Globus pallidus (tissue), 1 donor: ENCODE measurements at regions not wholly inside any gene's neighbourhood (a gene's known extent, or its start where the extent isn't known, plus 50 kb on each side); places are given as distances from the start of the nearest gene placed in this dataset.
A peak's percentile ranks its signal among the peaks of the same experiment; 100 is the strongest.

Experiments used
- DNase-seq: peaks from one replicate; pipeline ENCODE4 v3.0.0-alpha.2; 2015; ENCODE audit warnings: low spot score

- DNase-seq: no peak
Measured at GRCh38 chr3:159169828-159170227, 368.0 kb downstream of the MFSD1 start.

- no peak for DNase-seq
Measured at GRCh38 chr3:159170436-159171003, 368.7 kb downstream of the MFSD1 start.

GRCh38 chr3:159171333-159171732 lies 369.5 kb downstream of the MFSD1 start:
- DNase-seq: no peak

- no peak for DNase-seq
Measured at GRCh38 chr3:159172473-159172872, 370.6 kb downstream of the MFSD1 start.

DNA sequence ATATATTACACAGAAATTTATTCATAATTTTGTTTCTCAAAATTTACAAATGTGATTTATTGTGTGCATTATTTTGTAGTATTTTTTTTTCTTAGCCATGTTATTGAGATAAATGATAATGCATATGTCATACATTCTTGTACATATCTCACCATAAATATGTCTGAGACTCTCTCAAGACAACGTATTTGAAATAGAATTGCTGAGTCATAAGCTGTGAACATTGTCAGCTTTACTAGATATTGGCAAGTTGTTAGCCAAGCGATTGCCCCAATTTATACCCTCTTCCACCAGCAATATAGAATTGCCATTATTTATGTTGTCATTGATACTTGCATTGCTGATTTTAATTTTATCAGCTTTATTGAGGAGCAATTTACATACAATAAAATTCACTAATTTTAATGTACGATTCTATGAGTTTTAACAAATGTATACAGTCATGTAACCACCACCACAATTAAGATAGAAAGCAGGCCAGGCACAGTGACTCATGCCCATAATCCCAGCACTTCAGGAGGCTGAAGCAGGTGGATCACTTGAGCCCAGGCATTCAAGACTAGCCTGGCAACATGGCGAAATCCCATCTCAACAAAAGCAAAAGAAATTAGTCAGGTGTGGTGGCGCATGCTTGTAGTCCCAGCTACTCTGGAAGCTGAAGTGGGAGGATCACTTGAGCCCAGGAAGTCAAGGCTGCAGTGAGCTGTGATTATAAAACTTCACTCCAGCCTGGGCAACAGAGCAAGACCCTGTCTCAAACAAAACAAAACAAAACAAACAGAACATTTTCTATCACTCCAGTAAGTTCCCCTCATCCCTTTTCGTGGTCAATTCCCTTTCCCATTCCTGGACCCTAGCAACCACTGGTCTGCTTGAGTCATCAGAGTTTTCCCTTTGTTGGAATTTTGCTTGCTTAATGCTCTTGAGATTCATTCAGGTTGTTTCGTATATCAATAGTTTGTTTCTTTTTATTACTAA lies 373.1 kb downstream of the MFSD1 start:
- DNase-seq: no peak

DNA sequence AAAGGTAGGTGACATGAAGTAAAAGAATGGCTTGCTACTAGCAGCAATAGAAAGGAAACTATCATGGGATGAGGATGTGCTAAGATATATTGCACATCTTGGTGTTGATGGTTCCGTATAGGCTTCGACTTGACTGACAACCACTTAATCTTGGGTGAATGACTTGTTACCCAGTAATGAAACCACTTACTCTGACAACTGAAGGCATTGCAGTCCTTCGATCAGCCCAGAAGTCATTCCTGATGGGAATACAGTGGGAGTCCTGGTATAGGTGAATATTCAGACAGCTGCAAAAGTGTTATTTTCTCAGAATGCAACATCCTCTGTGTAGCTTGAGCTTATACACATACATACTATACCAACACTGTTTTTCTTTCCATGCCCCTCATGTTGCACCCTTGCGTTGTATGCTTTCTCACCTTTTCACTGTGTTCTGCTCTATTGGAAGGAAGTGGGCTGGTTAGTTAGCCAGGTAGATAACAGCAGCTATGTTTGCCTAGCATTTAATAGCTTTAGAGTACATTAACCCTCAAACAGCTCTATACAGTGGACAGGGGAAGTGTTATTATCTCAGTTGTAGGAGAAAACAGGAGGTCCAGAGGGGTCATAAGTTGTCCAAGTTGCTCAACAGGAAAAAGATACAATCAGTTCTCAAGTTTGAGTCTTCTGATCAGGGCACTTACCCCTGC lies 376.5 kb downstream of the MFSD1 start:
- no peak for DNase-seq

DNA sequence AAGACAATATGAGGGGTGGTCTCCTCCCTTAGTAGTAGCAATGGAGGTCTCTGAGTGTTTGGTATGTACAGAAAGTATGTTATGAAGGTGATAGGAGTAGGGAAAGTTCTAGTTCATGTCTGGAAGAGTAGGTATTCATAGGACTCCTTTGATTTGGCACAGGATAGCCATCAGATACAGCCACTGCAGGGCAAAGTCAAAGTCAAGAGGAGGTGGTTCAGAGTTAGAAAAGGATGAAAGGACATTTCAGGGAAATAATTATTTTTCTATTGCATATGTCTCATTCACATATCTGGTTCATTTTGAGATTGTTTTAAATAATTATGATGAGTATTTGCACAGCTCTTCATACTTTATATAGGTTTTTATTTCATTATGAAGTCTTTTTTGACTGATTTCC lies 381.1 kb downstream of the MFSD1 start:
- DNase-seq: no peak

- peak; percentile 56 for DNase-seq
Measured at GRCh38 chr3:159185443-159186050, 383.7 kb downstream of the MFSD1 start.

- DNase-seq: no peak
Measured at GRCh38 chr3:159186581-159186980, 384.7 kb downstream of the MFSD1 start.

- DNase-seq: no peak
Measured at GRCh38 chr3:159187232-159187631, 385.4 kb downstream of the MFSD1 start.

DNA sequence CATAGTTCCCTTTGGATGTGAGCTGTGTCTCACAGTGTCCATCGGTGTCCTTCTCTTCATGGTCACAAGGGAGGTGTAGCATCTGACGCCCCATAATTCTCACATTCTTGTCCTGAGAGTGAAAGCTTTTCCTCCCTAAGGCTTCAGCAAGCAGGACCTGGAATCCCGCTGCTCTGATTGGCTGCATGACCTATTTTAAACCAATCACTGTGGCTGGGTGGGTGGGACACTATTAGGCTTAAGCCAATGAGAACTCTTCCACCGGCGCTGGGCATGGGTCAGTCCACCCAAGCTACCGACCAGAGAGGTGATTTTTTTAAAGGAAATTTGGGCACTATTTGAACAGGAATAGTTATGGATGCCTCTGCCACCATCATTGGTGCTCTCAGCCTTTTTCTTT lies 385.9 kb downstream of the MFSD1 start:
- DNase-seq: no peak

GRCh38 chr3:159189994-159190669 lies 388.3 kb downstream of the MFSD1 start:
- DNase-seq: no peak

DNA sequence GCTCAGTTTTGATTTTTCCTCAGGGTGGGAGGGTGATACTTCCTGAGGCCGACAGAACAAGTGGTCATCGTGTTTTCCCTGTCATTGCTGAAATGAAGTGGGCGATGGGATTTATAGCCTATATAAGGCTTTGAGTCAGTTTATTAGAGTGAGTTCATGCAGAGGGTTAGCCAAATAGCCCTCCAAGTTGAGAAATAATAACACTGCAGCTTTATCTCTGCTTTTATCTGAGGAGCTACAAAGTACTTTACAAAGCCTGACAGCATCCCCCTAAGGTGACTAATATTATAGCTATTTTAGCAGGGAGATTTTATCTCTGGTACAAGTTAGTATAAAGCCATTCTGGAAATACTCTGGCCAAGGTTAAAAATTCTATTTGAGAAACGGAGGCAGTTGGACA lies 389.6 kb downstream of the MFSD1 start:
- DNase-seq: no peak

DNA sequence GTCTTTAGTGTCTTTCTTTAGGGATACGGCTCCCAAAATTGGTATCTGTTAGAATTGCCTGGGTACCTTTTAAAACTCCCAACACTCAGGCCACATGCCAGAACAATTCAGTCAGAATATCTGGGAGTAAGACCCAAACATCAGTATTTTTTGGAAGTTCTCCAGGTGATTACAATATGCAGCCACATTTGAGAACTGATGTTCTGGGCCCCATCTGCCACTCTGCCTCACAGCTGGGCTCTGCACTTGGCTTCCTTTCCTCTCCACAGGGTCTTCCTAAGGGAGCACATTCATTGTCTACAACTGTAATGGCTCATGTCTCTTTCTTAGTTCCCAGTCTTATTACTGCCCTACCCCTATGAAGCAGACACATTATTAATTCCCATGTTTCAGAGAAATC lies 394.5 kb downstream of the MFSD1 start:
- no peak for DNase-seq

DNA sequence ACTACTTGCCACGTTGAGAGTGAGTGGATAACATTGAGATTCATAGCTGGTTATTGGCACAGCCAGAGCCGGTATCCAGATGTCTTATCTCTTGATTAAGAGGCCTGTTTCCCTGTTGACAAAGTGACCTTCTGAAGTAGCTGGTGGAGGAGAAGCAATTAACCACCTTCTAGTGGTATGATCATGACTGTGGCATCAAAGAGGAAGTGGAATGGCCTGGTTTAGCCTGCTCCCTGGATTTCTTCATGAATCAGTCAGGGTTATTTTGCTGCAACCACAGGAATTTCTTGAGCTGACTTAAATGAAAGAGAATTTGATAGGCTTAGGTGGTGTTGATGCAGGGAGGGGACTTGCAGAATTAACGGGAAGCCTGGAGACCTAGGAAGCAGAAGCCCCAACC lies 398.3 kb downstream of the MFSD1 start:
- no peak for DNase-seq

GRCh38 chr3:159208050-159208449 lies 406.2 kb downstream of the MFSD1 start:
- no peak for DNase-seq

DNA sequence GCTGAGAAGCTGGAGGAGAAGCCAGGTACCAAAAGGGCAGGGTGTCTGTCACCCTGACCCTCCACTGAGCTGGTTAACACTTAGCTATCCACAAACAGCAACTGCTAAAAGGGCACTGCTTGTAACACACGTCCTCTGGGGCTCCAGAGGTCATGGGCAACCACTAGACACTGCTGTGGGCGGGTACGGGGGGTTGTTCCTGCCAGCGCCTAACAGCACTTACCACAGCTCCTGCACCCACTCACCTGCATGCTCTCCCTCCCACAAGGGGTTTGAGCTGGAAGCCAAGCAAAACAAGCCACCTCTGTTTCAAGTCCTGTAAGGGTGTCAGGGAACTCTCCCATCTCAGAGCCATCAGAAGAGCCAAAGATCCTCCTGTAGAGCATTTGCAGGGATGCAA lies 407.6 kb downstream of the MFSD1 start:
- DNase-seq: no peak

DNA sequence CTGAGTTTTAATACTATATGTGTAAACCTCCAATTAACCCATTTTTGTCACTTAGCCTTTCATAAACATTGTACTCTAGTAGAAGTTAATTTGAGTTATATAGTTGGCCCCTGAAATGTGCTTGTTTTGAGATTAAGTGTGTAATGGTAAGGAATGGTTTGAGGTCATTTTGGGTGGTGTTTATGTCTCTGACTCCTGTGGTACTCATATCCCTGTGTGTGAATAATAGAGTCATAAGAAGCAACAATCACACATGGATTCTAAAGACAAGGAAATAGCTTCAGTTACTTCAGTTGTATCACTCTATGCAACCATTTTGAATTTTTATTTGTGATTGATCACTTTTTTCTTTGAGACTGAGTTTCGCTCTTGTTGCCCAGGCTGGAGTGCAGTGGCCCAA lies 408.5 kb downstream of the MFSD1 start:
- DNase-seq: no peak

DNA sequence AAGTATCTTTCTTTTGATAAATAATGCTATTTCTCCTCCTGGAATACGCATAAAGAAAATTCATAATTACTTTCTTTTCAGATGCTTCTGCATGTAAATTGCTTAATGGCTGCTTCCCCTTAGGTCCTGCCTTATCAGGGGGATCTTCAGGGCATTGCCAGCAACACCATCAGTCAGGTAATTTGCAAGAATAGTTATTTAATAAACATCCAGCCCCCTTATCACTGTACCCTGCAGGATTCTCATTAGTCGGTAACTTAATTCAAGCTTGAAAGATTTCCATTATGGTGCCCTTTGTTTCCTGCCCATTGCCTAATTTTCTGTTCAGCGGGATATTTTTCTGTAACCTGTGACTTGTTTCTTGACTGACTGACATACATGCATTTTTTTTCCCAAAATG lies 414.5 kb downstream of the MFSD1 start:
- DNase-seq: no peak

DNA sequence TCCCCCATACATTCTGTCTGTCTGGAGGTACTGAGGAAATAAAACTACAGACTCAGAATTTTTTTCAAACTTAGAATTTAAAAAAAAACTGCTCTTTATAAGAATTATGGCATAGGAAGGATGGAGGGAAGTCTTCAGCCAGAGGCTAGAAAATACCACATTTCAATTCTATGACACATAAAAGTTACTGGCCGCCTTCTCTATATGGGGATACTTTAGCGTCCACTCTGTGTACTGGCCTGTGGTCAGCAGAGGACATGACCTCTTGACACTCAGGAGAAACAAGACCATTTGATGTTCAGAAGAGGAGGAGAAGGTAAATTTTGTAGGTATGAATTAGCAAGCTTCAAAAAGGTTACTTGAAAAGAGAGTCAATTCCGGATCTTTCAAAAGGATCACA lies 417.4 kb downstream of the MFSD1 start:
- no peak for DNase-seq

DNA sequence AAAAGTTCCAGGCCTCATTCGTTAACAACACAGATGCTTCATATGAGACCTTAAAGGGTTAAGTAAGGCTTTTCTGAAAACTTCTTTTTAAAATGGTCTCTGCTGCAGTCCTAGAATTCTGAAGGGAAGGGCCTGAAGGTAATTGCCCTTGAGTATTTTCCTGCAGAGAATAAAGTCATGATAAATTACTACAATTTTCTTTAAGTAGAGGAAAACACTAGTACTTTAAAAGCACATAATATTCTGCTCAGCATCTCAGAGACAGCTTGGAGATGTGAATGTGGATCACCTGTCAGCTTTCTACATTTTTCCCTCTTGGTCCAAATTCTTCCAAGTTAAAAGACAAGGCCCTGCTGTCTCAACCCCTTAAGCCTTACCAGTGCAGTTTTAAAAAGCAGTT lies 419.5 kb downstream of the MFSD1 start:
- DNase-seq: no peak

- DNase-seq: no peak
Measured at GRCh38 chr3:159229116-159229680, 427.3 kb downstream of the MFSD1 start.
